HG03196 (cell line): ENCODE measurements at regions not wholly inside any gene's neighbourhood (a gene's known extent, or its start where the extent isn't known, plus 50 kb on each side); places are given as distances from the start of the nearest gene placed in this dataset.
"Not testable (repeated sequence)": the region's sequence is repeated elsewhere in the genome, so short reads cannot be mapped to it uniquely, and the experiment has no call there.

Experiments used
- ATAC-seq: cut with Tn5 transposase; IDR thresholded peaks from one replicate; pipeline ENCODE4 v1.9.1; 2021; ENCODE audit not compliant: unreplicated experiment

DNA sequence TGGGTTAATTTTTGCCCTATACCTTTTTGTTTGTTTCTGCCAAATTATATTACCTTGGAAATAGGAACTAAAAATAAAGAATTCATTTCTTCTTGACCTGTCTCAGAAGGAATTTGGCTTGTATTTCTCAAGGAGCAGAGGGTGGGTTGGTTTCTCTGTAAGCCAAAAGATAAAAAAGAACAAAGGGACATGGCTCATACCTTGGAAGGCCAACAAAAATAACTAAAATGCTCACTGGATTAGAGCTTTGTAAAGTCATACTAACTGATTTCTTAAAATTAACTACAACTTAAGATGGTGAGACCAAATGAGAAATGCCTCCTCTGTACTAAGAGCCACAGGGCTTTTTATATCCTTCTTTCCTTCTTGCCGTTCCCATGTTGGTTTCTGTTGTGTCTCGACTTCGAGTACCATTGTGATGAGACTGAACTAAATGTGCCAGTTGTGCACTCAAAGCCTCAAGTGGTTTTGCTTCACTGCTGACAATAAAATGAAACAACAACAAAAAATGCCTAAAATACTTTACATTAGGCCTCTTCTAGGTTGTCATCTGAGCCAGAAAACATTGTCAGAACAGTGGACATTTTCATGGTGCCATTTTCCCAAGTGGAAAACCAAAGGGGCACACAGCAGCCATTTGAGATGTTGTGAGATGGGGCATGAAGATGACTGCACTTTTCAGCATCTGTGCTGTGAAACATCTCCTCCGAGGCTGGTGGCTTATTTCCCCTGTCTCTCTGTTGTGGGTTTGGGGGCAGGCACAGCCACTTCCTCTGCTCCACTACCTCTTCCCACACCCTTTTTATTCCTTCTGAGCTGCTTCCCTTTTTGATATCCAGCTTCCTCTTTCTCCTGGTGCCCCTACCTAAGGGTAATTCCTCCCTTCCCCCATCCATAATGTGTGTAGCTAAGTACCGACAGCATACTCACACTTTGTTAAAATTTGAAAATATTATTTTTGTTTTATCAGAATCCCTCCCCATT, 51.8 kb upstream of the AGR3 start:
- no peak for ATAC-seq

DNA sequence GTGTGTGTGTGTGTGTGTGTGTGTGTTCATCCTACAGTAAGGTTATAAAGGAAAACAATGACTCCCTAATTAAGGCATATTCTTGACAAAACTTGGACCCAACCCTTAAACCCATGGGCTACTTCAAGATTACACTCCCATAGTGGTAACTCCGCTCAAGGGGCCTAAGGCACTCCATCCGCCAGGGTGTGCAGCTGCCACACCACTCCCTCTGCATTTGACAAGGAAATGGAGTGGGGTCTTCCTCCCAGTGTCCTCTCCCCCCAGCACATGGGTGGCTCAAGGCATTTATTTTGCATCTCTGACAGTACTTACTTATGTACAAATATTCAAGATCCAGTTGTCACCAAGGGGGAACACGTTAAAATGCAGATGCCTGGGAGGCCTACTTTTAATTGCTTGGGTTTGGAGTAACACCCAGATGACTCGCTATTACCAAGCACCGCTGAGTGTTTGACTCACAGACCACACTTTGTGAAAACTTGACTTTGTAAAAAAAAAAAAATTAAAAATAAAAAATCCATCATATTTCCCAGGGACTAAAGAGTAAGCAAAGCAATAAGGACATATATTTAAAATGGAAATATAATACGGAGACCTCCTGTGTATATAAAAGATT, 53.0 kb upstream of the AGR3 start:
- ATAC-seq = no peak

DNA sequence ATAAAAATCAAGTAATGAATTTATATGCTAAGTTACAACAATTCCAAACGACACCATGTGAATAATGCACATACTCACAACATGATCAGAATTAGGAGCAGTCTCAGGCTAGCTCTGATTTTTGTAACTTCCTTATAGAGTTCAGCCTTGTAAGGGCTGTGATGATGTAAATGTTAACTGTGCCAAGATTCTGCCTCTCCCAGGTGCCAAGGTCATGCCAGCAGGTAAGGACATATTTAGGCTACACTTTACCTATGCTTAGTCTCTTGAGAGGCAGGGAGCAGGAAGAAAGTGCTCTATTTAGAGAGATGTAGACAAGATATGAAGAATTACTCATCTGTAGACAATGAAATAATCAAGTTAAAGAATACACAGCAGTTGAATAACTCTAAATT, 53.6 kb upstream of the AGR3 start:
- no peak for ATAC-seq

DNA sequence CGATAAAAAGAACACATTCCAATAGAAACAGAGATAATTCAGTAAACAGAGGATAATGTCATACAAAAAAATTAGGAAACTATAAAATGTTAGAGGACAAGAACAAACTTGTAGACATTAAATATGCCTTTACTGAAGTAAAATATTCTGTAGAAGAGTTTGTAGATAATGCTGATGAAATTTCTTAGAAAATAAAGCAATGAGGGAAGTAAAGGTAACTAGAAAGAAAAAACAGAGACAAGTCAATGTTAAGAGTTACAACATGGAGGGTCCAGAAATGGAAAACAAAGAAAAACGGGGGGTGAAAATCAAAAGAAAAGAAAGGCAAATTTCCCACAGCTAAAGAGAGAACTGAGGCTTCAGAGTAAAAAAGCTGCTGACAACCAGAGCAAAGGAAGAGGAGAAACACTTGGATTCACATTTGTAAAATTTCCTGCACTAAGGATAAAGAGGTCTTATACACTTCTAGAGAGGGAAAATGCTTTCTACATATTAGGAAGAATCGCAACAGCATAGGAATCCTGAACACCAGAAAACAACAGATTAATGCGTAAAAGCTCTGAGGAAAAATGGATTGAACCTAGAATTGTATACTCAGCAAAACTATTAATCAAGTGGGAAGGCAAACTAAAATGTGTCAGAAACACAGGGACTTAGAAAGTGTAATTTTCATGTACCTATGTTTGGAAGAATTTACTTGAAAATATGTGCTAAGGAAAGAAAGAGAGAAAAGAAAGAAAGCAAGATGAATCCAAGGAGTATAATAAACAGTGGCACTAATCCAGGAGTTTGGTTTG, 55.0 kb upstream of the AGR3 start:
- no peak for ATAC-seq

DNA sequence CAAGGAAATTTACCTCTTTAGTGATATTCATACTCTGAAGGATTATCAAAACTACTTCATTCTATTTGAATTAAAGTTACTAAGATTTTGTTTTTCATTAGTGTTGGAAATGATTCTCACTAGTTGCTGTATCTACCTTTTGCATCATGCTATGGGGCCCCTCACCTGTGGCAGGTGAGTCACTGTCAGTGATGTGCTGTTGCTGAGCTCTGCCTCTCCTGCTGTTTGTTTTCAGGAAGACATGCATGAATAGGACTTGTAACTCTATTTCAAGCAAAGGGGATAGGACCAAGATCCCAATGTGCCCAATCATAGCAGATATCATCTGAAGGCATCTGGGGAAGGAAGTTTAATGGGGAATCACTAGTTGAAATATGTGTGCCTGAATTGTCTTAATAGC, 57.4 kb upstream of the AGR3 start:
- ATAC-seq = no peak

DNA sequence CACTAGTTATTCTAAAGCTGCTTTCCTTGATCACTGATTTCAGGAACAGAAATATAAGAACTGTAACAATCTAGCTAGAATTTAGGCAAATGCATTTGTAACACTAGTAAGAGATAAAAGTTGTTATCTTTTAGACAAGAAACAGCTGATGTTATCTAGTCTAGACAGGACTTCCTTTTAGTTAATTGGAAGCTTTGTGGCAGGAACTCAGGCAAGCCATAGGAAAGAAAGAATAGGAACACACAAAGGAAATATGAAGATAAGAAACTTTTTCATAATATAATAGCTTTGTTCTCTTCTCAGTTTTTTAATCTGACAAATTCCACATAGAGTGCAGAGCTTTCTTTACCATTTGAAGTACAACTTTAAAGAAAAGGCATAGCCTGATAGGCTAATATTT, 59.0 kb upstream of the AGR3 start:
- ATAC-seq = no peak

DNA sequence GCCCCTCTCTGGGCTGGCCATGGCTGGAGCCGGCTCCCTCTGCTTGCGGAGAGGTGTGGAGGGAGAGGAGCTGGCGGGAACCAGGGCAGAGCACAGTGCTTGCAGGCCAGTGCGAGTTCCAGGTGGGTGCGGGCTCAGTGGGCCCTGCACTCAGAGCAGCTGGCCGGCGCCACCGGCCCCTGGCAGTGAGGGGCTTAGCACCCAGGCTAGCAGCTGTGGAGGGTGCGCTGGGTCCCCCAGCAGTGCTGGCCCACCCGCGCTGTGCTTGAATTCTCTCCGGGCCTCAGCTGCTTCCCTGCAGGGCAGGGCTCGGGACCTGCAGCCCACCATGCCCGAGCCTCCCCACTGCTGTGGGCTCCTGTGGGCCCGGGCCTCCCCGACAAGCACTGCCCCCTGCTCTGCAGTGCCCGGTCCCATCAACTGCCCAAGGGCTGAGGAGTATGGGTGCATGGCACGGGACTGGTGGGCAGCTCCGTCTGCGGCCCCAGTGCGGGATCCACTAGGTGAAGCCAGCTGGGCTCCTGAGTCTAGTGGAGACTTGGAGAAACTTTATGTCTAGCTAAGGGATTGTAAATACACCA, 61.2 kb upstream of the AGR3 start:
- ATAC-seq = no peak

DNA sequence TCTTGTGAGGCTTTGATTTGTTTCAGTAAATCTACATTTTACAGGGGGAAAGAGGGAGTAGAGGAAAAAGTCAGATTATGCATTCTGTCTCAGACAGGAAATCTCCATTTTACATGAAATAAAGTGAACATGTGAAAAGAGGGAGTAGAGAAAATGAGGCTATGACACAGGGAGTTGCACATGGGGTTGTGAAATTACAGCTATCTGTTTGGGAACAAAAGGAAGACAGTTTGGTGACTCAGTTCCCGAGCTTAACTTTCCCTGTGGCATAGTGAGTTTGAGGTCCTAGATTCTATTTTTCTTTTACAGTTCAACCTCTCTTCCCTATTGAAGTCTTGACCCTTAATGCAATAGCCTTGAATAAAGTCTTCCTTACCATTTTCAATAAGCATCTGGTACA, 63.2 kb upstream of the AGR3 start:
- ATAC-seq = no peak

DNA sequence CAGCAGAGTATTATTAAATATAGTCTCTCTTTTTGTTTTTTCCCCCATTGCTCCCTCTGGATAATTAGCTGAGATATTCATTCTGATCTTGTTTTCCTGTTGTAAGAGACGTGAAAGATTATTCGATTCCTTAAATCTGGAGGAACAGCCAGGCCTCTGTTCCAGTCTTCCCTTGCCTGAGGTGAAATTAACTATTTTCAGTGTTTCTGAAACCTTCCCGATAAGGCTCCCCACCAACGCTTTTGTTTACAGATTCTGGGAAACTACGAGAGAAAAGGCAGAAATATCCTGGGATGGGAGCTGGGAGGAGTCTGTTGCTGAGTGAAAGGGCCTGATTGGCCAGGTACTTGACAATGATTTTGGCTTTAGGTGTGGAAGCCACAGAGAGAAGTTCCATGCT, 63.6 kb upstream of the AGR3 start:
- no peak for ATAC-seq

DNA sequence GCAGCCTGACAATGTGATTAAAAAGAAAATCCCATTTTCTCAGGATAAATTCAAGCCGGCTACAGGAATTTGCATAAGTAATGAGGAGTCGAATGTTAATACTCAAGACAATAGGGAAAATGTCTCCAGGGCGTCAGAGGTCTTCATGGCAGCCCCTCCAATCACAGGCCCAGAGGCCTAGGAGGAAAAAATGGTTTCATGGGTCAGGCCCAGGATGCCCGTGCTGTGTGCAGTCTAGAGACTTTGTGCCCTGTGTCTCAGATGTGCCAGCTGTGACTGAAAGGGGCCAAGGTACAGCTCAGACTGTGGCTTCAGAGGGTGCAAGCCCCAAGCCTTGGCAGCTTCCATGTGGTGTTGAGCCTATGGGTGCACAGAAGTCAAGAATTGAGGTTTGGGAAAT, 66.3 kb upstream of the AGR3 start:
- ATAC-seq = not testable (repeated sequence)

DNA sequence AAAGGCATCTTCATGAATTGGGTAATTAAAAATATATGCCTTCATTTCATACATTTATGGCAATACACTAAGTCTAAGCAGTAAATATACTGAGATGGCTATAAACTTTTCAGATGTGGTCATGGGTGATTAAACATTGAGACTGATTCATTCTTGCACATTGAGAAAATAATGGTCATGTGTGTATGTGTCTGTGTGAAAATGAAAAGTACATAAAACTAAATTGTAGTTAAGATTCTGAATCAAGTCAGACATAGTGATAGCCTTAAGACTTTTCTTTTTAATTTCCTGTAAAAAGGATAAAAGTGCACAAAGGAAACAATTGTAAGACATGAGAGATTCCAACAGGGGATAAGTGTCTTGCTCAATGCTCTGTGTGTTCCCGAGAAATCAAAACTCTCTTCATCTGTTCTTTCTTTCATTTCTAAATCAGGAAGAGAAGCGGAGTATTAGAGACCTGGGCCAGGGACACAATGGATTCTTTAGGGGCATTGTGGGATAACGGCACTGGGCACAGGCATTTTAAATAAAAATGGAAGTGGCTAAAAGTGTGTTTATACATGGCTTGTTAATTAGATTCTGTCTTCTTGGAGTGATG, 69.8 kb upstream of the AGR3 start:
- ATAC-seq = no peak

DNA sequence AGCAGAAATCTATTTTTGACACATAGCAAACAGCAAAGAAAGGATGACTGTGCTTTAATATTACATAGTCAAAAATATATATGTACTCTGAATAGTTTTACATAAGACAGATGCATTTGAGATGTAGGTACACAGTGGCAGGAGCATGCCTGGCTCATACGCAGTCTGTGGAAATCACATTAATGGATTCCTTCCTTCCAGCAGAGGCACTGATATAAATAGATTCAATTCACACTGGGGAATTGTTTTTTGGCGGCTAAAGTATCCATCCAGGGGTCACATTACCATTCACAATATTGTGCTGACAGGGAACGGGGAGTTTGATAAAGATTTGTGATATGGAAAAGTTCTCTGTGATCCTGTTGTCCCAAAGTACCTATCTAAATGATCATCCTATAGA, 72.5 kb upstream of the AGR3 start:
- ATAC-seq = no peak

DNA sequence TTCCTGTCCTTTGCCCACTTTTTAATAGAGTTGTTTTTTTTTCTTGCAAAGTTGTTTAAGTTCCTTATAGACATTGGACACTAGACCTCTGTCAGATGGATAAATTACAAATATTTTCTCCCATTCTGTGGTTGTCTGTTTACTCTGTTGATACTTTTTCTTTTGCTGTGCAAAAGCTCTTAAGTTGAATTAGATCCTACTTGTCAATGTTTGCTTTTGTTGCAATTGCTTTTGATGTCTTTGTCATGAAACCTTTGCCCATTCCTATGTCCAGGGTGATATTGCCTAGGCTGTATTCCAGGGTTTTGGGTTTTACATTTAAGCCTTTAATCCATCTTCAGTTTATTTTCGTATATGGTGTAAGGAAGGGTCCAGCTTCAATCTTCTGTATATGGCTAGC, 76.9 kb upstream of the AGR3 start:
- no peak for ATAC-seq

DNA sequence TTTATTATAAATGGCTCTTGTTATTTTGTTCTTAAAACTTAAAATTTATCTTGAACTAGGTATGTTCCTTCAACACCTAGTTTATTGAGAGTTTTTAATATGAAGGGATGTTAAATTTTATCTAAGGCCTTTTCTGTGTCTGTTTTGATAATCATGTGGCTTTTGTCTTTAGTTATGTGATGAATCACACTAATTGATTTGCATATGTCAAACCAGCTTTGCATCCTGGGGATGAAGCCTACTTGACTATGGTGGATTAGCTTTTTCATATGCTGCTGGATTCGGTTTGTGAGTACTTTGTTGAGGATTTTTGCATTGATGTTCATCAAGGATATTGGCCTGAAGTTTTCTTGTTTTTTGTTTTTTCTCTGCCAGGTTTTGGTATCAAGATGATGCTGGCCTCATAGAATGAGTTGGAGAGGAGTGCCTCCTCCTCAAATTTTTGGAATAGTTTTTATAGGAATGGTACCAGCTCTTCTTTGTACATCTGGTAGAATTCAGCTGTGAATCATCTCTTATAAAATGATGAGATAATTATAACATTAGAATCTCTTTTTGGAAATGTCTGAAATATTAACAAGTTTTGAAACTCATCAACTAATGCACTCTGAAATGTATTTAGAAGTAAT, 78.7 kb upstream of the AGR3 start:
- no peak for ATAC-seq

DNA sequence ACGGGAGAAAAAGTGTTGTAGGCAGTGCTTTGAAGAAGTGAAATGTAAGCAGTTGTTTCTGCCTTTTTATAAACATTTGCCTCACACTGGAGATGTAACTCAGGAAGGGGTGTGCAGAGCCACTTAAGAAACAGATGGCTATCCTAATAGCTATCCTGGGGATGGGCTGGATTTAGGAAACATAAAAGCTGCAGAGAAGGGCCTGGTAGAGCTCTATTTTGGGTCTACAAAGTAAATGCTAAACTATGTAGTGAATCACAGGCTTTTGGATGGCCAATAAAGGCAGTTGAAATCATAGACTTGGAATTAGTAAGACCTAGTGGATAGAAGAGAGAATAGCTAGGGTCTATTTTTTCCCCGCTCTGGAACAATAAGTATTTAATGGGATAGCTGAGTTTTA, 79.9 kb upstream of the AGR3 start:
- ATAC-seq = no peak

DNA sequence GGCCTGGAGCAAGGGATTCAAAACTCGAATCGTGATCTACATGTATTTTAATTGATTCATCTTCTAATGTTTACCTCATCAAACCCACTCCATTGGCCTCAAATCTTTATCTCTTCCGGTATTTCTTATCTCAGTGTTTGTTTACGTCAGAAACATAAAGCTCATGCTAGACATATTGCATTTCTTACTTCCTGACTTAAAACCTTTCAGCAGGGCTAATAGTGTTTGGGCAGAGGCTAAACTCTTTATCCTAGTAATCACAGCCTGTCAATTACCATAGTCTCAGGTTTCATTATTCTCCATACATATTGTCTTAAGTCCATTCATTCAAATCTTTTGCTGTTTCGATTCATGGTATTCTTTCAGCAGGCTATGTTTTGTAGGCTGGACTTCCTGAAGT, 81.3 kb upstream of the AGR3 start:
- ATAC-seq = no peak

DNA sequence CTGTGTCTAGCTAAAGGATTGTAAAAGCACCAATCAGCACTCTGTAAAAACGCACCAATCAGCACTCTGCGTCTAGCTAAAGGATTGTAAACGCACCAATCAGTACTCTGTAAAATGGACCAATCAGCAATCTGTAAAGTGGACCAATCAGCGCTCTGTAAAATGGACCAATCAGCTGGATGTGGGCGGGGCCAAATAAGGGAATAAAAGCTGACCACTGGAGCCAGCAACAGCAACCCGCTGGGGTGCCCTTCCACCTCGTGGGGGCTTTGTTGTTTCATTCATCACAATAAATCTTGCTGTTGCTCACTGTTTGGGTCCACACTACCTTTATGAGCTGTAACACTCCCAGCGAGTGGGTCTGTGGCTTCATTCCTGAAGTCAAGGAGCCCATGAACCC, 83.9 kb upstream of the AGR3 start:
- ATAC-seq = not testable (repeated sequence)

DNA sequence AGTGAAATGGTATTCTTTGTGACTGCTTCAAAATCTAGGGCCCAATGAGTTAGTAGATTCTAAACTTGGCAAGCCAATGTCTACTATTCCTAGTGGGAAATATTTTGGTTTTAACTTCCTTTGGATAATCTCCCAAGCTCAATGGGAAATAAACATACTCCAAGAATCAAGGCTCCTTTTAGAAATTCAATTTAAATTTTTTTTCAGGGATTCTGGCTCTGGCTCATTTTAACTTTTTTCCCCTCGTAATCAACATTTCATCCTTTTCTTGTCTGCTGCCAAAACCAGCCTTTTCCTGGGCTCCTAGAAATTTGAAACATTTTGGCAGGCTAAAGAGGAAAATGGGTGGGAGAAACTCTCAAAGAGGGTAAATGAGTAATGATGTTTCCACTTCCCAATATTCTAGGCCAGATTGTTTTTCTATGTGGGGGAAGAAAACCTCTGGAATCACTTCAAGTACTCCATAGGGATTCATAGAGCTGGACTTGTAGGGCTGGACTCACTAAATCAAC, 85.6 kb upstream of the AGR3 start:
- ATAC-seq = no peak

DNA sequence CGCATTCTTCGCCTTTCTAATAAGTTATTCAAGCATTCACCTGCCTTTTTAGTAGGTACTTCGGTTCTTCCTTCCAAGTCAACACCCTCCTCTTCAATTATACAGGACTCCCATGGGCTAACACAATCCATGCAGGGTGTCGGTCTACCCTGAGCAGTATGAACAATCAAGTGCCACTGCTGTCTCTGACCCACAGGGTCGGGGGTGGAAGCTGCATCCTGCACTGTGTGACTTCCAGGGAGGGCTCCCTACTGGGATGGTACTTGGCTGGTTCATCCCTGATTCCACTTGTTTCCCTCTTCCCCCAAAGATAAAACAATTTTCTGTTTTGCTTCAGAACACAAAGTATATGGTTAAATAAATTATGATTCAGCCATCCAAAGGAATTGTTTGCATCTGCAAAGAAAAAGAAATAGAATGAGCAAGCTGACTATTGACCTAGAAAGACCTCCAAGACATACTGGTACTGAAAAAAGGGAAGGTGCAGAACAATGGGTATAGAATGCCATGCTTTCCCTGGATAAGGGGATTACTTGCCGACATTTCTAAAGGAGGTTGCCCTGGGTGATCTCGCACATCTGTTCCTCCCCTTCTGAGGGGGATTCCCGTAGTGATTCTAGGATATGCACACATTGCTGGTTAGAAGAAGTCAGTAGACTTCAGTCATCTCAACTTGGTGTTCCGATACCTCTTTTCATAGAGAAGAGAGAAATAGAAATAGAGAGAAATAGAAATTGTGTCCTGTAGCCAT, 89.1 kb upstream of the AGR3 start:
- no peak for ATAC-seq

DNA sequence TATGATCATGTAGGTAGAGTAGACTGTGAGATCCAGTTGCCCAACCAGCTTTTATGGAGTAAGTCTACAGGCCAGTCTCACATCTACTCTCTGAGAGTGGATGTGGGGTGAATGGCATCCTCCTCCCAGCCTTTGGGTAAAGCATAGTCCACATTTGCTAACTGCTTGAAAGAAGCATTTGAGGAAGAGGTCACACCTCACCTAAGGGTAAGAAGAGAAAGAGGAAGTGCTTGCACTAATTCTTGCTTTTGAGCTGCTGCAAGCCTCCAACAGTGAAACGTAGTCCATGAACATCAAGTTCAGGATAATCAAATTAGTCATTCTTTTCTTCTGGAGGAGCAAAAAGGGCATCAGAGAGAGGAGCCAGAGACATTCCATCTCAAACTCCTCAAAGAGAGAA, 93.9 kb upstream of the AGR3 start:
- no peak for ATAC-seq
